ENCODE measurements at regions not wholly inside any gene's neighbourhood (a gene's known extent, or its start where the extent isn't known, plus 50 kb on each side); places are given as distances from the start of the nearest gene placed in this dataset.

DNA sequence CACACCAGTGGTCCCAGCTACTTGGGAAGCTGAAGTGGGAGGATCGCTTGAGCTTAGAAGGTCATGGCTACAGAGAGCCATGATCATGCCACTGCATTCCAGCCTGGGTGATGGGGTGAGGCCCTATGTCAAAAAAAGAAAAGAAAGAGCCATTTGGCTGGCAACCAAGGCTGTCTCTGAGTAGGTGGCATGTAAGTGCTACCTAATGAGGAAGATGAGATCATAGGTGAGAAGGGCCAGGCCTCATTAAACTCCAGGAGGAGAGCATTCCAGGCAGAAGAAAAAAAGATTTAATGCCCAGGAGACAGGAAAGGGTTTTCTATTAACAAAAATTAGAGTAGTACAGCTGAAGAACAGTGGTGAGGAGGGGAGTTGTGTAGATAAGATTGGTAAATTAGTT, 103.4 kb upstream of the ZNF678 start:
- H3K9me2 ChIP-seq, result no peaks in the 10 kb centered on the region
- WGBS (ENCODE audit: low lambda C conversion rate), result 71% methylated on average over 1 of the region's 1 CpG
- H3K27me3 ChIP-seq (ENCODE audit: insufficient read depth), result no peaks in the 10 kb centered on the region; the same call in 1 of the 2 replicates
- no peaks in the 10 kb centered on the region for H3F3A ChIP-seq (replicated peaks; ENCODE audit: insufficient read depth)
- TF ChIP-seq FOXJ3 (CRISPR knock-in tag; IDR thresholded peaks at IDR 0.05) (no peak), POLR2AphosphoS5 (IDR thresholded peaks at IDR 0.05; ENCODE audit: low read depth, low read length) (no peak), GABPA (IDR thresholded peaks at IDR 0.05; ENCODE audit: low read depth) (no peak), MXI1 (IDR thresholded peaks at IDR 0.05; ENCODE audit: low read depth, low read length) (no peak), EP300 (IDR thresholded peaks at IDR 0.05; ENCODE audit: borderline replicate concordance in 1 of 2, low read depth in 1 of 2, low read length in 1 of 2) (no peak), ELF1 (IDR thresholded peaks at IDR 0.05) (no peak), TCF12 (IDR thresholded peaks at IDR 0.05) (no peak)
- CTCF ChIA-PET, result interaction anchor here (0.8 kb wide), 1 partner anchor 15 kb away, joined by 3 read pairs; no protein-coding TSS in a partner anchor
- no peaks in the 10 kb centered on the region for H3K4me1 ChIP-seq (ENCODE audit: control insufficient read depth in 1 of 2, insufficient read depth in 2 of 2, low read depth in 1 of 2, low read length in 1 of 2)
- no peaks in the 10 kb centered on the region for H4K20me1 ChIP-seq (ENCODE audit: insufficient read depth)
- no peak overlapping the region for H2AFZ ChIP-seq (ENCODE audit: low read depth)
- H3K4me2 ChIP-seq, result no peak overlapping the region
- no peak overlapping the region for H3K9ac ChIP-seq
- H3K9me3 ChIP-seq, result no peaks in the 10 kb centered on the region
- no peak overlapping the region for H3K4me3 ChIP-seq (ENCODE audit: low read depth in 2 of 2, low read length in 1 of 2)
- DNase-seq, result no peak
- POLR2A ChIA-PET, result no interaction called here
- H3K79me2 ChIP-seq (ENCODE audit: insufficient read depth), result no peaks in the 10 kb centered on the region
- no peaks in the 10 kb centered on the region for H3K36me3 ChIP-seq (replicated peaks in 1 of 2; ENCODE audit: control insufficient read depth in 1 of 2, insufficient read depth in 2 of 2, low read length in 1 of 2)
- H3K27ac ChIP-seq (ENCODE audit: low read depth in 2 of 2, low read length in 1 of 2), result no peak overlapping the region

- Histone ChIP-seq H3K79me2 (ENCODE audit: insufficient read depth) (no peaks in the 10 kb centered on the region), H2AFZ (ENCODE audit: low read depth) (no peak overlapping the region), H3K27ac (ENCODE audit: low read depth in 2 of 2, low read length in 1 of 2) (no peak overlapping the region), H3K4me3 (ENCODE audit: low read depth in 2 of 2, low read length in 1 of 2) (no peak overlapping the region), H3K36me3 (replicated peaks in 1 of 2; ENCODE audit: control insufficient read depth in 1 of 2, insufficient read depth in 2 of 2, low read length in 1 of 2) (no peaks in the 10 kb centered on the region), H4K20me1 (ENCODE audit: insufficient read depth) (no peaks in the 10 kb centered on the region), H3K4me1 (ENCODE audit: control insufficient read depth in 1 of 2, insufficient read depth in 2 of 2, low read depth in 1 of 2, low read length in 1 of 2) (peaks cover 0 to under 1% of the 10 kb centered on the region in 2 experiments; a peak in 1 of 4 replicates), H3K27me3 (ENCODE audit: insufficient read depth) (no peaks in the 10 kb centered on the region; the same call in 1 of the 2 replicates), H3K9me2 (no peaks in the 10 kb centered on the region), H3K4me2 (no peak overlapping the region), H3K9ac (no peak overlapping the region), H3K9me3 (no peaks in the 10 kb centered on the region), H3F3A (replicated peaks; ENCODE audit: insufficient read depth) (no peaks in the 10 kb centered on the region)
- ChIA-PET POLR2A (no interaction called here), CTCF (interaction anchor here (0.5 kb wide), 1 partner anchor 922 kb away, joined by 3 read pairs; no protein-coding TSS in a partner anchor)
- TF ChIP-seq EP300 (IDR thresholded peaks at IDR 0.05; ENCODE audit: borderline replicate concordance in 1 of 2, low read depth in 1 of 2, low read length in 1 of 2) (no peak), REST (IDR thresholded peaks at IDR 0.05; ENCODE audit: low read depth, low read length) (no peak), IRF3 (IDR thresholded peaks at IDR 0.05; ENCODE audit: low read depth, low read length) (no peak), TAF1 (IDR thresholded peaks at IDR 0.05; ENCODE audit: borderline replicate concordance, low read depth, low read length) (no peak), YY1 (IDR thresholded peaks at IDR 0.05; ENCODE audit: low read depth) (no peak), RXRA (IDR thresholded peaks at IDR 0.05; ENCODE audit: borderline replicate concordance, low read depth) (no peak)
- no peak for DNase-seq
Measured at GRCh38 chr1:227459326-227459841, 104.0 kb upstream of the ZNF678 start.
